ENCODE measurements at regions not wholly inside any gene's neighbourhood (a gene's known extent, or its start where the extent isn't known, plus 50 kb on each side); places are given as distances from the start of the nearest gene placed in this dataset.

DNA sequence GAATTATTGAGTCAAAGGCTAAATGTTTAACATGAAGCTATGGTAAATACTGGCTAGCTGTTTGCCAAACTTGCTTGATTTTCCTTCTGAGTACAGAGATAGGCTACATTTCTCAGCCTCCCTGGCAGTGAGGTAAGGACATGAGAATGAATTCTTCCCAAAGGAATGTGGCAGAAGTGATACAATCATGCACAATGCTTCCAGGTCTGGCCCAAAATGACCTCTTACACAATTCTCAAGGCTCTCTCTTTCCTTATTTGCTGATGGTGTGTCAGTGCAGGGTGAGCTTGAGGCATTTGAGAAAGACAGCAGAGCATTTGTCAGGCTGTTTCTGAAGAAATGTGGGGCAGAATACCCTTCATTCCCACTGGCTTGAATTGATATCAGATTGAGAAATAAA, 95.6 kb upstream of the NABP1 start:
- H3K27ac ChIP-seq, result no peak overlapping the region
- no peak overlapping the region for H3K4me3 ChIP-seq (ENCODE audit: low read depth, low read length)
- TF ChIP-seq, protein P1, sequence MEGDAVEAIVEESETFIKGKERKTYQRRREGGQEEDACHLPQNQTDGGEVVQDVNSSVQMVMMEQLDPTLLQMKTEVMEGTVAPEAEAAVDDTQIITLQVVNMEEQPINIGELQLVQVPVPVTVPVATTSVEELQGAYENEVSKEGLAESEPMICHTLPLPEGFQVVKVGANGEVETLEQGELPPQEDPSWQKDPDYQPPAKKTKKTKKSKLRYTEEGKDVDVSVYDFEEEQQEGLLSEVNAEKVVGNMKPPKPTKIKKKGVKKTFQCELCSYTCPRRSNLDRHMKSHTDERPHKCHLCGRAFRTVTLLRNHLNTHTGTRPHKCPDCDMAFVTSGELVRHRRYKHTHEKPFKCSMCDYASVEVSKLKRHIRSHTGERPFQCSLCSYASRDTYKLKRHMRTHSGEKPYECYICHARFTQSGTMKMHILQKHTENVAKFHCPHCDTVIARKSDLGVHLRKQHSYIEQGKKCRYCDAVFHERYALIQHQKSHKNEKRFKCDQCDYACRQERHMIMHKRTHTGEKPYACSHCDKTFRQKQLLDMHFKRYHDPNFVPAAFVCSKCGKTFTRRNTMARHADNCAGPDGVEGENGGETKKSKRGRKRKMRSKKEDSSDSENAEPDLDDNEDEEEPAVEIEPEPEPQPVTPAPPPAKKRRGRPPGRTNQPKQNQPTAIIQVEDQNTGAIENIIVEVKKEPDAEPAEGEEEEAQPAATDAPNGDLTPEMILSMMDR (IDR thresholded peaks at IDR 0.05; ENCODE audit: low read depth, low read length), result no peak
- DNase-seq, result no peak
- H3K27me3 ChIP-seq (ENCODE audit: insufficient read depth, low read depth, severe bottlenecking), result no peaks in the 10 kb centered on the region
- no peaks in the 10 kb centered on the region for H3K9me3 ChIP-seq (ENCODE audit: severe bottlenecking)
- H3K36me3 ChIP-seq, result no peaks in the 10 kb centered on the region

DNA sequence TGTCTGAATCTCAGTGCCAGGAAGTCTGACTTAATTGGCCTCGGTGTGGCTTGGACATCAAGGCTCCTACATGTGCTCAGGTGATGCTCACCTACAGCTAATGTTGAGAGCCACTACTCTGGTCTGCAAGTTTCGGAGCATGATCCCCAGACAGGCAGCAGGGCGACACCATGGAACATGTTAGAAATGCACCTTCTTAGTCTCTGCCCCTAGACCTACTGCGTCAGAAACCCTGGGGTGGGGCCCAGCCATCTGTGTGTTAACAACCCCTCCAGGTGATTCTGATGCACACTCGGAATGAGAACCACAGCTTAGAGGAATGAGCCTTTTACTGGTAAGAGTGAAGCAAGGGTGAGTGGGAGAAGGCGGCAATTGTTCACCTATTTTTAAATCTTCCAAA, 86.9 kb upstream of the NABP1 start:
- H3K9me3 ChIP-seq (ENCODE audit: severe bottlenecking), result no peaks in the 10 kb centered on the region
- H3K36me3 ChIP-seq, result no peaks in the 10 kb centered on the region
- no peak overlapping the region for H3K4me3 ChIP-seq (ENCODE audit: low read depth, low read length)
- no peaks in the 10 kb centered on the region for H3K27me3 ChIP-seq (ENCODE audit: insufficient read depth, low read depth, severe bottlenecking)
- H3K27ac ChIP-seq, result no peak overlapping the region
- TF ChIP-seq, protein P1 (IDR thresholded peaks at IDR 0.05; ENCODE audit: low read depth, low read length), result no peak
- DNase-seq, result no peak

DNA sequence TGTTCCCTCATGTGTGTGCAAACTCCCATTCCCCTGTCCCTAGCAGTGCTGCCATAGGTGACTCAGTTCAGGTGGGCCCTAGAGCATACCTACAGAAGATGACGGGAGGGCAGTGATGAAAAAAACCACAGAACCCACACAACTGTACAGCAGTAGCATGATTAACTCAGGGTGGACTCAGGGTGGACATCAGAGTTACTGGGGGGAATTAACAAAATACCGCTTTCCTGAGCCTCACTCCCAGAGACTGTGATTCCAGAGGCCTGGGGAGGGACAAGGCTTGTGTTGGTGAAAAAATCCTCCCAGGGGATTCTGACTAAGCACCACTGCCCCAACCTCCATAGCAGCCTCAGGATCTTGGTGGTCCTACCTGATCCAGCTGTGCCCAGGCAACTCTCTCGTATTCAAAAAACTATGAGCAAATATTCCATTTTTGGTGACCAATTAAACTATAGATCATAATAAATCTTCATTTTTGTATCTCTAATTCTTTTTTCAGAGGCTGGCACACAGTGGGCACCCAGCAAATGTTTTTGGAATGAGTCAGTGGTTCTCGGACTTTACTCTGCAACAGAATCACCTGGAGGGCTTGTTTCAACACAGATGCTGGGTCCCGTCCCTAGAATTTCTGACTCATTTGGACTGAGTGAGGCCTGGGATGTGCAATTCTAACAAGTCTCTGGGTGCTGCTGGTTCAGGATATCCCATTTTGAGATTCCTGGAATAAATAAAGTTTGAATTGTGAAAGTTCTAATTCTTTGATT, 84.1 kb upstream of the NABP1 start:
- no peak for DNase-seq
- no peak overlapping the region for H3K27ac ChIP-seq
- TF ChIP-seq, protein P1 (IDR thresholded peaks at IDR 0.05; ENCODE audit: low read depth, low read length), result no peak

DNA sequence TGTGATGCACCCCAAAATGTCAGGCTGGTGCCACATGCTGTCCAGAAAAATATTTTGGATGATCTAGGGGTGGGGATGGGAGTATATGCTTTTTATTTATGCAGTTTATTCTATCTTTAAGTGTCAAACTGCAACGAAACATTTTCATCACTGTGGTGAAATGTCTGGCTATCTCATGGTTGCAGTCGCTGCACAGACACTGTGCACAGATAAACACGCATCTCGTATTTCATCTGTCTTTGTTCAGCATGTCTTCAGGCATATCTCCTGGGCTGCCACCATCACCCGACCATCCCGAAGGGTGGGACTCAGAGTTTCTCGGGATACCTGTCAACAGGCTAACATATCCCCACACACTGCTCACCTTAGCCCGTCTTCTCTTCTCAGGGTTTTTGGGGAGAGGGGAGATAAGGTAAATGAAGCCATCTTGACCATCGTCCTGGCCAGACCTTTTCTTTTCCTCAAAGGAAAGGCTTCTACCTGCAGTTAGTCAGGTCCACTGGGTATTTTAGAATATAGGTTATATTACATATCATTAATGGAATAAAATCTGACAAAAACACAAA, 80.7 kb upstream of the NABP1 start:
- H3K27ac ChIP-seq, result no peak overlapping the region
- TF ChIP-seq, protein P1 (IDR thresholded peaks at IDR 0.05; ENCODE audit: low read depth, low read length), result no peak
- H3K36me3 ChIP-seq, result no peaks in the 10 kb centered on the region
- H3K9me3 ChIP-seq (ENCODE audit: severe bottlenecking), result no peaks in the 10 kb centered on the region
- no peak overlapping the region for H3K4me3 ChIP-seq (ENCODE audit: low read depth, low read length)
- DNase-seq, result no peak
- H3K27me3 ChIP-seq (ENCODE audit: insufficient read depth, low read depth, severe bottlenecking), result no peaks in the 10 kb centered on the region

More for the DNA sequence above, 84.1 kb upstream of the NABP1 start:
- no peaks in the 10 kb centered on the region for H3K36me3 ChIP-seq
- H3K9me3 ChIP-seq (ENCODE audit: severe bottlenecking), result no peaks in the 10 kb centered on the region
- H3K4me3 ChIP-seq (ENCODE audit: low read depth, low read length), result no peak overlapping the region
- no peaks in the 10 kb centered on the region for H3K27me3 ChIP-seq (ENCODE audit: insufficient read depth, low read depth, severe bottlenecking)

DNA sequence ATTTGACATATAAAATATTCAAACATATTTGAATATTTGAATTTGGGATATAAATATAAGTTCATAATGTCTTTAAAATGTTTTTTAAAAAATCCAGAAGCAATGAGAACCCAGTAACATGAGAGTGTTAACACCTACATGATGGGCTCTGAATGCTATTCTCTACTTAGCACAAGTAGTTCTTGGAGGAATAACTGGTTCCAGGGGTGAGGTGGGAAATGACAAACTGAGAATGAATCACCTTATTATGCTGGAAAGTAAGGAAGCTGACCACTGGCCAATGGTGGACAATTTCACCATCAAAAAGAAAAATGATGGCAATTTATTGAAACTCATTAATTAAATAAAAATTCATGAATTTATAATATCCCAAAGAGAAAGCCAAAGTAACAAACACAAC, 79.6 kb upstream of the NABP1 start:
- H3K36me3 ChIP-seq, result no peaks in the 10 kb centered on the region
- DNase-seq, result no peak
- H3K27ac ChIP-seq, result no peak overlapping the region
- no peak overlapping the region for H3K4me3 ChIP-seq (ENCODE audit: low read depth, low read length)
- TF ChIP-seq, protein P1 (IDR thresholded peaks at IDR 0.05; ENCODE audit: low read depth, low read length), result no peak
- H3K9me3 ChIP-seq (ENCODE audit: severe bottlenecking), result no peaks in the 10 kb centered on the region
- H3K27me3 ChIP-seq (ENCODE audit: insufficient read depth, low read depth, severe bottlenecking), result no peaks in the 10 kb centered on the region

Measured in WERI-Rb-1 (cell line).